Ovary (tissue), 3 donors: ENCODE measurements at regions not wholly inside any gene's neighbourhood (a gene's known extent, or its start where the extent isn't known, plus 50 kb on each side); places are given as distances from the start of the nearest gene placed in this dataset.

ENCODE experiments used
- CTCF ChIP-seq, 3 donors: fragments of 450-650 bp in 2 of 3; fragments of 200-600 bp in 1 of 3; IDR thresholded peaks; one replicate each; pipeline versions ENCODE4 v1.5.1 to v1.8.0; 2016 to 2022; ENCODE audit warnings: antibody characterized with exemption in 3 of 3, mild to moderate bottlenecking in 1 of 3
- POLR2A ChIP-seq: fragments of 450-650 bp; IDR thresholded peaks from one replicate; pipeline ENCODE4 v1.6.1; 2017; ENCODE audit warnings: antibody characterized with exemption, mild to moderate bottlenecking, moderate library complexity
- donor health status: DM: no; HTN: no; CAD: no.

GRCh38 chr4:106493086-106493485, 124.5 kb upstream of the GIMD1 start:
- no peak for TF ChIP-seq CTCF (IDR thresholded peaks at IDR 0.05)
- TF ChIP-seq POLR2A = no peak
